C4-2B (cell line): ENCODE measurements at regions not wholly inside any gene's neighbourhood (a gene's known extent, or its start where the extent isn't known, plus 50 kb on each side); places are given as distances from the start of the nearest gene placed in this dataset.

Experiments used
- ZFX ChIP-seq: fragments of 450-650 bp; IDR thresholded peaks from 2 replicates; pipeline ENCODE4 v1.6.1; 2017
- TF ChIP-seq, protein P1 (sequence below): fragments of 450-650 bp; conservative IDR thresholded peaks from 2 replicates; pipeline ENCODE4 v1.5.1; 2017; ENCODE audit warnings: mild to moderate bottlenecking

DNA sequence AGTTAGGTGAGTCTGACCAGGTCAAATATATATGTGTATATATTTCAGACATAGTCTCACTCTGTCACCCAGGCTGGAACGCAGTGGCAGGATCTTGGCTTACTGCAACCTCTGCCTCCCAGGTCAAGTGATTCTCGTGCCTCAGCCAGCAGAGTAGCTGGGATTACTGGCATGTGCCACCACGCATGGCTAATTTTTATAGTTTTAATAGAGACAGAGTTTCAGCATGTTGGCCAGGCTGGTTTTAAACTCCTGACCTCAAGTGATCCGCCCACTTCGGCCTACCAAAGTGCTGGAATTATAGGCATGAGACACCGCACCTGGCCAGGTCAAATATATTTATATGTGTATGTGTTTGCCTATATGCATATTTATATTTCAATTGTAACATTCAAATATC is 581.5 kb upstream of the B3GALT2 start:
- TF ChIP-seq, protein P1, sequence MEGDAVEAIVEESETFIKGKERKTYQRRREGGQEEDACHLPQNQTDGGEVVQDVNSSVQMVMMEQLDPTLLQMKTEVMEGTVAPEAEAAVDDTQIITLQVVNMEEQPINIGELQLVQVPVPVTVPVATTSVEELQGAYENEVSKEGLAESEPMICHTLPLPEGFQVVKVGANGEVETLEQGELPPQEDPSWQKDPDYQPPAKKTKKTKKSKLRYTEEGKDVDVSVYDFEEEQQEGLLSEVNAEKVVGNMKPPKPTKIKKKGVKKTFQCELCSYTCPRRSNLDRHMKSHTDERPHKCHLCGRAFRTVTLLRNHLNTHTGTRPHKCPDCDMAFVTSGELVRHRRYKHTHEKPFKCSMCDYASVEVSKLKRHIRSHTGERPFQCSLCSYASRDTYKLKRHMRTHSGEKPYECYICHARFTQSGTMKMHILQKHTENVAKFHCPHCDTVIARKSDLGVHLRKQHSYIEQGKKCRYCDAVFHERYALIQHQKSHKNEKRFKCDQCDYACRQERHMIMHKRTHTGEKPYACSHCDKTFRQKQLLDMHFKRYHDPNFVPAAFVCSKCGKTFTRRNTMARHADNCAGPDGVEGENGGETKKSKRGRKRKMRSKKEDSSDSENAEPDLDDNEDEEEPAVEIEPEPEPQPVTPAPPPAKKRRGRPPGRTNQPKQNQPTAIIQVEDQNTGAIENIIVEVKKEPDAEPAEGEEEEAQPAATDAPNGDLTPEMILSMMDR, result no peak
- no peak for TF ChIP-seq ZFX
